Glutamatergic neuron (in vitro differentiated cells): ENCODE measurements at regions not wholly inside any gene's neighbourhood (a gene's known extent, or its start where the extent isn't known, plus 50 kb on each side); places are given as distances from the start of the nearest gene placed in this dataset.

Experiments used
- DNase-seq: peaks from one replicate; pipeline ENCODE4 v3.0.0; 2022
- H3K27ac Mint-ChIP-seq: one replicate; pipeline ENCODE4 v1.8.0; 2020; ENCODE audit warnings: mild to moderate bottlenecking, mixed read lengths, inconsistent platforms; ENCODE audit not compliant: unreplicated experiment
- H3K27me3 Mint-ChIP-seq: one replicate; pipeline ENCODE4 v1.8.0; 2020; ENCODE audit warnings: mild to moderate bottlenecking, moderate library complexity, mixed read lengths, inconsistent platforms; ENCODE audit not compliant: unreplicated experiment
- H3K36me3 Mint-ChIP-seq: one replicate; pipeline ENCODE4 v1.8.0; 2020; ENCODE audit warnings: mild to moderate bottlenecking, mixed read lengths, inconsistent platforms; ENCODE audit not compliant: unreplicated experiment
- H3K4me1 Mint-ChIP-seq: one replicate; pipeline ENCODE4 v1.8.0; 2020; ENCODE audit warnings: mild to moderate bottlenecking, low read depth, mixed read lengths, inconsistent platforms; ENCODE audit not compliant: unreplicated experiment
- H3K4me3 Mint-ChIP-seq: one replicate; pipeline ENCODE4 v1.8.0; 2020; ENCODE audit warnings: mild to moderate bottlenecking, mixed read lengths, inconsistent platforms; ENCODE audit not compliant: unreplicated experiment
- H3K9me3 Mint-ChIP-seq: one replicate; pipeline ENCODE4 v1.8.0; 2020; ENCODE audit warnings: mild to moderate bottlenecking, moderate library complexity, mixed read lengths, inconsistent platforms; ENCODE audit not compliant: unreplicated experiment
- TF ChIP-seq, protein P1 (sequence below): fragments of 200-600 bp; sonication (generic); IDR thresholded peaks from one replicate; pipeline ENCODE4 v1.5.0; 2021; ENCODE audit not compliant: partially characterized antibody, unreplicated experiment

DNA sequence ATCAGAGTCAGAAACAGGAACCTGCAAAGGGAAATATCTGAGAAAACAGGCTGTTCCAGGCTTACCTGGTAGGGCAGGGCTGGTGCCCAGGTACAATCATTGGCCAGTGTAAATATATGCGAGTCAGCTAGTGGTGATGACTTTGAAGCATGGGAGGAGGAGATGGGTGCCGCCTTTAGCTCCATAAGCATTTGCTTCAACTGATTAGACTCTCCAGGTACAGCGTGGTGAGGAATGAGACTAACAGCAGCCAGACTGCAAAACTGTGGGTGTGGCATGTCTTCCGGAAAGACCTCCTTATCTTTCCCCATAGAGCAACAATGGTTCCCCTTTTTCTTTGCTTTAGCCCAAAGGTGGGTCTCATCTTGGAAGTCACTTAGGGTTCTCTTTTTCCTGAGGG is 137.2 kb downstream of the LRIG2 start:
- no peak for DNase-seq
- Mint-ChIP-seq H3K27ac (no peak overlapping the region), H3K9me3 (no peaks in the 10 kb centered on the region), H3K4me1 (no peaks in the 10 kb centered on the region), H3K4me3 (no peak overlapping the region), H3K27me3 (no peaks in the 10 kb centered on the region), H3K36me3 (peaks cover 2% of the 10 kb centered on the region)
- TF ChIP-seq, protein P1, sequence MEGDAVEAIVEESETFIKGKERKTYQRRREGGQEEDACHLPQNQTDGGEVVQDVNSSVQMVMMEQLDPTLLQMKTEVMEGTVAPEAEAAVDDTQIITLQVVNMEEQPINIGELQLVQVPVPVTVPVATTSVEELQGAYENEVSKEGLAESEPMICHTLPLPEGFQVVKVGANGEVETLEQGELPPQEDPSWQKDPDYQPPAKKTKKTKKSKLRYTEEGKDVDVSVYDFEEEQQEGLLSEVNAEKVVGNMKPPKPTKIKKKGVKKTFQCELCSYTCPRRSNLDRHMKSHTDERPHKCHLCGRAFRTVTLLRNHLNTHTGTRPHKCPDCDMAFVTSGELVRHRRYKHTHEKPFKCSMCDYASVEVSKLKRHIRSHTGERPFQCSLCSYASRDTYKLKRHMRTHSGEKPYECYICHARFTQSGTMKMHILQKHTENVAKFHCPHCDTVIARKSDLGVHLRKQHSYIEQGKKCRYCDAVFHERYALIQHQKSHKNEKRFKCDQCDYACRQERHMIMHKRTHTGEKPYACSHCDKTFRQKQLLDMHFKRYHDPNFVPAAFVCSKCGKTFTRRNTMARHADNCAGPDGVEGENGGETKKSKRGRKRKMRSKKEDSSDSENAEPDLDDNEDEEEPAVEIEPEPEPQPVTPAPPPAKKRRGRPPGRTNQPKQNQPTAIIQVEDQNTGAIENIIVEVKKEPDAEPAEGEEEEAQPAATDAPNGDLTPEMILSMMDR = no peak

- TF ChIP-seq, protein P1 = no peak
- Mint-ChIP-seq H3K4me3 (no peak overlapping the region), H3K9me3 (no peaks in the 10 kb centered on the region), H3K4me1 (no peaks in the 10 kb centered on the region), H3K27me3 (no peaks in the 10 kb centered on the region), H3K27ac (no peak overlapping the region), H3K36me3 (peaks cover 10% of the 10 kb centered on the region)
- DNase-seq = no peak
These were observed 138.5 kb downstream of the LRIG2 start for GRCh38 chr1:113211467-113211866.

DNA sequence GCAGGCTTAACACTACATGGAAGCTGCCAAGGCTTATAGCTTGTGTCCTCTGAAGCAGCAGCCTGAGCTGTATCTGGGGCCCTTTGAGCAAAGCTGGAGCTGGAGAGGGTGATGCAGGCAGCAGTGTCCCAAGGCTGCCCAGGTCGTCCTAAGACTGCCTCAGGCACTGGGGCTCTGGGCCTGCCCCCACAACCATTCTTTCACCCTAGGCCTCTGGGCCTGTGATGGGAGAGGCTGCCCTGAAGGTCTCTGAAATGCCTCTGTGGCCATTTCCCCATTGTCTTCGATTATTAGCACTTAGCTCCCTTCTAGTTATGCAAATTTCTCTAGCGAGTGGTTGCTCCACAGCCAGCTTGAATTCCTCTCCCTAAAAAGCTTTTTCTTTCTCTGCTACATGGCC is 142.0 kb downstream of the LRIG2 start:
- Mint-ChIP-seq H3K4me1 (no peaks in the 10 kb centered on the region), H3K27ac (no peak overlapping the region), H3K9me3 (no peaks in the 10 kb centered on the region), H3K27me3 (no peaks in the 10 kb centered on the region), H3K4me3 (no peak overlapping the region), H3K36me3 (peaks cover 10% of the 10 kb centered on the region)
- DNase-seq = no peak
- TF ChIP-seq, protein P1 = no peak

DNA sequence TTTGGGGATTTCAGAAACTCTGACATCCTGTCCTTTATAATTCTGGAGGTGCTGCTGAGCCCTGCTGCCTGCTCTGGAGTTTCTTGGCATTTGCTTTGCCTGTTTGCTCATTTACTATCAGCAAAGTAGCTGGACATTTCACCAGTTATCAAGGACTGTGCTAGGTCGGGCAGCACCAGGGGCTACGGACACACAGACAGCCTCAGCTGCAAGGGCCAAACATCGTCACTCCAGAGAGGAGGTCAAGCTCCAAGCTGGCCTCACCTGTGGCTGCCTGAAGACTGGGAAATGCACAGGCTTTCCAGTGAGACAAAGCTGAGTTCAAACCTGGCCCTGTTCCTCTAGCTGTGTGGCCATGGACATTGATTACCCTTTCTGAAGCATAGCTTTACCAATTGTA is 143.7 kb downstream of the LRIG2 start:
- TF ChIP-seq, protein P1 = no peak
- Mint-ChIP-seq H3K9me3 (no peaks in the 10 kb centered on the region), H3K27ac (no peak overlapping the region), H3K36me3 (peaks cover 10% of the 10 kb centered on the region), H3K27me3 (no peaks in the 10 kb centered on the region), H3K4me1 (no peaks in the 10 kb centered on the region), H3K4me3 (no peak overlapping the region)
- DNase-seq = no peak

- no peak overlapping the region for H3K4me3 Mint-ChIP-seq
- H3K27me3 Mint-ChIP-seq = no peaks in the 10 kb centered on the region
- H3K9me3 Mint-ChIP-seq = no peaks in the 10 kb centered on the region
- no peak overlapping the region for H3K27ac Mint-ChIP-seq
- TF ChIP-seq, protein P1 = no peak
- peaks cover 10% of the 10 kb centered on the region for H3K36me3 Mint-ChIP-seq
- no peak for DNase-seq
- H3K4me1 Mint-ChIP-seq = no peaks in the 10 kb centered on the region
These were observed 144.6 kb downstream of the LRIG2 start for GRCh38 chr1:113217447-113218208.
